SU-DHL-6 (cell line): ENCODE measurements at regions not wholly inside any gene's neighbourhood (a gene's known extent, or its start where the extent isn't known, plus 50 kb on each side); places are given as distances from the start of the nearest gene placed in this dataset.

ENCODE experiments used
- EZH2phosphoT487 ChIP-seq: fragments of 200-600 bp; sonication (generic), shearing (Covaris generic); conservative IDR thresholded peaks from 2 replicates; pipeline ENCODE4 v1.6.1; 2018; ENCODE audit warnings: mild to moderate bottlenecking, antibody characterized with exemption, low read length, moderate library complexity, mixed read lengths
- TF ChIP-seq, protein P1 (sequence below): fragments of 200-600 bp; sonication (generic); IDR thresholded peaks from one replicate; pipeline ENCODE4 v1.5.1; 2017; ENCODE audit warnings: antibody characterized with exemption, mild to moderate bottlenecking, low read length, moderate library complexity; ENCODE audit not compliant: insufficient read depth, poor library complexity, severe bottlenecking

DNA sequence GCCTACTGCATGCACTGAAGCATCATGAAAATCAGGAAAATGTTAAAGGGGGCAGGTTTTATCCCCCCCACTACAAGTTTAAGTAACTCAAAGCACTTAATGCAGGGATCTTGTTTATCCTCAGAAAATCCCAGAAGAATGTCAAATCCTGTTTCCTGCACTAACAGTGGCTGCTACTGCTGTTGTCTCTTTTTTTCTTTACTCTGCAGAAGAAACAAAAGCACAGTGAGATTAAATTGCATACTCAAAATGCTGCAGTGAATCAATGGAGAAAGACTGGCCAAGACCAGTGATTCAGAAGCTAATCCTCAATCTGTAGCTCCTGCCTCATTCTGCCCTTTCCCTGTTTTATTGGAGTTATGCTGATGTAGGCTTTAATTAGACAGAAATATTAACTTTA is 332.3 kb upstream of the FIGN start:
- TF ChIP-seq, protein P1, sequence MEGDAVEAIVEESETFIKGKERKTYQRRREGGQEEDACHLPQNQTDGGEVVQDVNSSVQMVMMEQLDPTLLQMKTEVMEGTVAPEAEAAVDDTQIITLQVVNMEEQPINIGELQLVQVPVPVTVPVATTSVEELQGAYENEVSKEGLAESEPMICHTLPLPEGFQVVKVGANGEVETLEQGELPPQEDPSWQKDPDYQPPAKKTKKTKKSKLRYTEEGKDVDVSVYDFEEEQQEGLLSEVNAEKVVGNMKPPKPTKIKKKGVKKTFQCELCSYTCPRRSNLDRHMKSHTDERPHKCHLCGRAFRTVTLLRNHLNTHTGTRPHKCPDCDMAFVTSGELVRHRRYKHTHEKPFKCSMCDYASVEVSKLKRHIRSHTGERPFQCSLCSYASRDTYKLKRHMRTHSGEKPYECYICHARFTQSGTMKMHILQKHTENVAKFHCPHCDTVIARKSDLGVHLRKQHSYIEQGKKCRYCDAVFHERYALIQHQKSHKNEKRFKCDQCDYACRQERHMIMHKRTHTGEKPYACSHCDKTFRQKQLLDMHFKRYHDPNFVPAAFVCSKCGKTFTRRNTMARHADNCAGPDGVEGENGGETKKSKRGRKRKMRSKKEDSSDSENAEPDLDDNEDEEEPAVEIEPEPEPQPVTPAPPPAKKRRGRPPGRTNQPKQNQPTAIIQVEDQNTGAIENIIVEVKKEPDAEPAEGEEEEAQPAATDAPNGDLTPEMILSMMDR: no peak
- no peak for TF ChIP-seq EZH2phosphoT487
